Endothelial cell of umbilical vein (primary cell): ENCODE measurements at regions not wholly inside any gene's neighbourhood (a gene's known extent, or its start where the extent isn't known, plus 50 kb on each side); places are given as distances from the start of the nearest gene placed in this dataset.

Source experiments
- EZH2 ChIP-seq: IDR thresholded peaks from 2 replicates; pipeline ENCODE4 v1.6.1; 2012; ENCODE audit warnings: borderline replicate concordance, low read depth, mild to moderate bottlenecking, moderate library complexity, low read length, inconsistent platforms; ENCODE audit not compliant: severe bottlenecking
- FOS ChIP-seq: IDR thresholded peaks from 2 replicates; pipeline ENCODE4 v1.6.1; 2011; ENCODE audit warnings: mild to moderate bottlenecking, low read length, moderate library complexity, borderline replicate concordance; ENCODE audit not compliant: insufficient read depth
- GATA2 ChIP-seq: IDR thresholded peaks from 2 replicates; pipeline ENCODE4 v1.7.0; 2011; ENCODE audit warnings: low read depth, mild to moderate bottlenecking, moderate library complexity, mixed read lengths, low read length; ENCODE audit not compliant: insufficient read length, insufficient read depth
- JUN ChIP-seq: IDR thresholded peaks from 2 replicates; pipeline ENCODE4 v1.6.1; 2011; ENCODE audit warnings: borderline replicate concordance, low read depth; ENCODE audit not compliant: insufficient read length, insufficient read depth
- MYC ChIP-seq: IDR thresholded peaks from one replicate; pipeline ENCODE4 v1.6.1; 2011; ENCODE audit warnings: mild to moderate bottlenecking, low read depth, low read length
- POLR2A ChIP-seq: IDR thresholded peaks from 2 replicates; pipeline ENCODE4 v1.6.1; 2012; ENCODE audit warnings: low read depth, mild to moderate bottlenecking, control low read depth, low read length
- POLR2AphosphoS5 ChIP-seq: IDR thresholded peaks from 2 replicates; pipeline ENCODE4 v1.6.1; 2012; ENCODE audit warnings: low read depth, mild to moderate bottlenecking, control low read depth, low read length, moderate library complexity; ENCODE audit not compliant: insufficient read depth
- TF ChIP-seq, protein P1 (sequence below), 2 donors: IDR thresholded peaks; 1 replicate in 1 of 2; 2 replicates in 1 of 2; pipeline ENCODE4 v1.5.1; 2011; ENCODE audit warnings: low read length in 2 of 2, mild to moderate bottlenecking in 2 of 2, moderate library complexity in 2 of 2, control low read depth in 1 of 2, inconsistent platforms in 1 of 2, low read depth in 1 of 2; ENCODE audit not compliant: insufficient read depth in 1 of 2; ENCODE audit errors: extremely low read depth in 1 of 2
- TF ChIP-seq, protein P2 (sequence below): IDR thresholded peaks from 2 replicates; pipeline ENCODE4 v1.6.1; 2011; ENCODE audit not compliant: insufficient read depth, insufficient read length

DNA sequence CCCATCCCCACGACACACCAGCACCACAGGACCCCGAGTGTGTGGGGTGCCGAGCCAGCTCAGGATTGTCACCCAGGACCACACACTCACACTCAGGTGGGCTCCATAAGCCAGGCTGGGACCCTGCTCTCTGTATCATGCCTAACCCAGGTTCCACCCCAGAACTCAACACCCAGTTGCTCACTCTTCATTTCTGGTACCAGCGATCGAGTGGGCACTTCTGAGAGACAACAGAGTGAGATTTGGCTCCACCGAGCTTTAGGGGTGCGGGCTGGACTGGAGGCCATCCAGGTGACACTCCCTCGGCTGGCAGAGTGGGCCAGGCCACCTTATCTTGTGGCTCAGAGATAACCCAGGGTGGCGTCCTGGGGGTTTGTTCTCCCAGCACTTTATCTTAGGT is 1323.8 kb downstream of the BRD1 start:
- TF ChIP-seq, protein P1, sequence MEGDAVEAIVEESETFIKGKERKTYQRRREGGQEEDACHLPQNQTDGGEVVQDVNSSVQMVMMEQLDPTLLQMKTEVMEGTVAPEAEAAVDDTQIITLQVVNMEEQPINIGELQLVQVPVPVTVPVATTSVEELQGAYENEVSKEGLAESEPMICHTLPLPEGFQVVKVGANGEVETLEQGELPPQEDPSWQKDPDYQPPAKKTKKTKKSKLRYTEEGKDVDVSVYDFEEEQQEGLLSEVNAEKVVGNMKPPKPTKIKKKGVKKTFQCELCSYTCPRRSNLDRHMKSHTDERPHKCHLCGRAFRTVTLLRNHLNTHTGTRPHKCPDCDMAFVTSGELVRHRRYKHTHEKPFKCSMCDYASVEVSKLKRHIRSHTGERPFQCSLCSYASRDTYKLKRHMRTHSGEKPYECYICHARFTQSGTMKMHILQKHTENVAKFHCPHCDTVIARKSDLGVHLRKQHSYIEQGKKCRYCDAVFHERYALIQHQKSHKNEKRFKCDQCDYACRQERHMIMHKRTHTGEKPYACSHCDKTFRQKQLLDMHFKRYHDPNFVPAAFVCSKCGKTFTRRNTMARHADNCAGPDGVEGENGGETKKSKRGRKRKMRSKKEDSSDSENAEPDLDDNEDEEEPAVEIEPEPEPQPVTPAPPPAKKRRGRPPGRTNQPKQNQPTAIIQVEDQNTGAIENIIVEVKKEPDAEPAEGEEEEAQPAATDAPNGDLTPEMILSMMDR (IDR thresholded peaks at IDR 0.05; ENCODE audit: extremely low read depth in 1 of 2, insufficient read depth in 1 of 2, low read depth in 1 of 2, low read length in 2 of 2): no peak
- no peak for TF ChIP-seq MYC
- TF ChIP-seq POLR2A: no peak
- no peak for TF ChIP-seq POLR2AphosphoS5
- TF ChIP-seq FOS: no peak
- TF ChIP-seq, protein P2, sequence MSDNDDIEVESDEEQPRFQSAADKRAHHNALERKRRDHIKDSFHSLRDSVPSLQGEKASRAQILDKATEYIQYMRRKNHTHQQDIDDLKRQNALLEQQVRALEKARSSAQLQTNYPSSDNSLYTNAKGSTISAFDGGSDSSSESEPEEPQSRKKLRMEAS: no peak
- TF ChIP-seq EZH2: no peak
- TF ChIP-seq JUN: no peak
- no peak for TF ChIP-seq GATA2
